ENCODE measurements at regions not wholly inside any gene's neighbourhood (a gene's known extent, or its start where the extent isn't known, plus 50 kb on each side); places are given as distances from the start of the nearest gene placed in this dataset.

GRCh38 chr4:124797223-124797622, 84.7 kb upstream of the ANKRD50 start:
- TF ChIP-seq CTCF (IDR thresholded peaks at IDR 0.05; ENCODE audit: low read length) (no peak), EZH2 (IDR thresholded peaks at IDR 0.05; ENCODE audit: borderline replicate concordance, low read length) (no peak)

Data from OCI-LY1 (cell line).